ENCODE measurements at regions not wholly inside any gene's neighbourhood (a gene's known extent, or its start where the extent isn't known, plus 50 kb on each side); places are given as distances from the start of the nearest gene placed in this dataset.

DNA sequence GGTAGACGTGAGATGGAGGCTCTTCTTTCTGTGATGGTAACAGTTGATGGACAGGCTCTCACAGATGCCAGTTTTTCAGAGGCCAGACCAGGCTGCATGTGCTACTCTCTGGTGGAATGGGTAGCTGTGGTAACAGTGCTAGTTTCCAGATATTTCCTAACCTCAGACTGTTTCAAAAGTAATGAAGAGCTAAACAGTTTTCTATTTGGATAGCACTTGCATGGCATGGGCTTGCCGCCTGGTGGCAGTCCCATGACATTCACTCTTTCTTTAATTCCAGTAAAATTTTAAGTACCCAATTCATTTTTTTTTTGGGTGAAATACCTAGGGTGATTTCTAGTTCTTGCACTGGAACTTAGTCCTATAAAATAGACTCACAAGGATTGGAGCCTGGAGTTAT, 220.2 kb upstream of the MAD2L1 start:
- TF ChIP-seq, protein P1, sequence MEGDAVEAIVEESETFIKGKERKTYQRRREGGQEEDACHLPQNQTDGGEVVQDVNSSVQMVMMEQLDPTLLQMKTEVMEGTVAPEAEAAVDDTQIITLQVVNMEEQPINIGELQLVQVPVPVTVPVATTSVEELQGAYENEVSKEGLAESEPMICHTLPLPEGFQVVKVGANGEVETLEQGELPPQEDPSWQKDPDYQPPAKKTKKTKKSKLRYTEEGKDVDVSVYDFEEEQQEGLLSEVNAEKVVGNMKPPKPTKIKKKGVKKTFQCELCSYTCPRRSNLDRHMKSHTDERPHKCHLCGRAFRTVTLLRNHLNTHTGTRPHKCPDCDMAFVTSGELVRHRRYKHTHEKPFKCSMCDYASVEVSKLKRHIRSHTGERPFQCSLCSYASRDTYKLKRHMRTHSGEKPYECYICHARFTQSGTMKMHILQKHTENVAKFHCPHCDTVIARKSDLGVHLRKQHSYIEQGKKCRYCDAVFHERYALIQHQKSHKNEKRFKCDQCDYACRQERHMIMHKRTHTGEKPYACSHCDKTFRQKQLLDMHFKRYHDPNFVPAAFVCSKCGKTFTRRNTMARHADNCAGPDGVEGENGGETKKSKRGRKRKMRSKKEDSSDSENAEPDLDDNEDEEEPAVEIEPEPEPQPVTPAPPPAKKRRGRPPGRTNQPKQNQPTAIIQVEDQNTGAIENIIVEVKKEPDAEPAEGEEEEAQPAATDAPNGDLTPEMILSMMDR (IDR thresholded peaks at IDR 0.05) = no peak
- TF ChIP-seq POLR2A (IDR thresholded peaks at IDR 0.05) (no peak), EP300 (IDR thresholded peaks at IDR 0.05) (no peak)

All from ovary (tissue), 3 donors.